Small intestine (tissue), 7 donors: ENCODE measurements at regions not wholly inside any gene's neighbourhood (a gene's known extent, or its start where the extent isn't known, plus 50 kb on each side); places are given as distances from the start of the nearest gene placed in this dataset.

Experiments used
- DNase-seq, 2 donors: peaks; one replicate each; pipeline versions ENCODE4 v3.0.0 to v3.0.0-alpha.2; 2013
- FAIRE-seq: peaks from 2 replicates; lab custom pipeline; 2012; peaks lifted over from hg19 to GRCh38; lab: Jason Lieb, UNC
- H3K27ac ChIP-seq, 3 donors: one replicate each; pipeline ENCODE4 v1.5.1; 2013; ENCODE audit warnings: low read length in 2 of 3, mild to moderate bottlenecking in 2 of 3, control low read depth in 1 of 3, inconsistent platforms in 1 of 3, low read depth in 1 of 3, moderate library complexity in 1 of 3
- H3K27me3 ChIP-seq, 3 donors: one replicate each; pipeline ENCODE4 v1.6.1; 2013; ENCODE audit warnings: low read length in 3 of 3, inconsistent platforms in 1 of 3; ENCODE audit not compliant: control insufficient read depth in 3 of 3, insufficient read depth in 3 of 3
- H3K36me3 ChIP-seq, 3 donors: one replicate each; pipeline ENCODE4 v1.6.1; 2013; ENCODE audit warnings: low read length in 3 of 3, inconsistent platforms in 1 of 3, low read depth in 1 of 3, mild to moderate bottlenecking in 1 of 3, moderate library complexity in 1 of 3; ENCODE audit not compliant: control insufficient read depth in 3 of 3, insufficient read depth in 2 of 3
- H3K4me1 ChIP-seq, 3 donors: one replicate each; pipeline ENCODE4 v1.6.1; 2013; ENCODE audit warnings: low read length in 2 of 3, inconsistent platforms in 1 of 3, low read depth in 1 of 3, mild to moderate bottlenecking in 1 of 3, moderate library complexity in 1 of 3; ENCODE audit not compliant: control insufficient read depth in 3 of 3, insufficient read depth in 2 of 3
- H3K4me3 ChIP-seq, 3 donors: one replicate each; pipeline ENCODE4 v1.5.1; 2013; ENCODE audit warnings: low read length in 3 of 3, control low read depth in 1 of 3, inconsistent platforms in 1 of 3, low read depth in 1 of 3, mild to moderate bottlenecking in 1 of 3, moderate library complexity in 1 of 3
- H3K9me3 ChIP-seq, 2 donors: one replicate each; pipeline ENCODE4 v1.6.1; 2013; ENCODE audit warnings: low read depth in 1 of 2, low read length in 1 of 2; ENCODE audit not compliant: control insufficient read depth in 2 of 2, insufficient read depth in 1 of 2
- WGBS, 3 donors: extraction: QIAGEN DNeasy Blood & Tissue Kit; methylation state at CpG; one replicate each; pipeline ENCODE4 v1.1.7; 2013; 5-methylcytosine and 5-hydroxymethylcytosine counted together
- donor health status: healthy with polysubstance abuse.
- donor health status: control.
- donor health status: control.
- donor health status: Bipolar disorder and iron deficiency.
- donor health status: healthy.

DNA sequence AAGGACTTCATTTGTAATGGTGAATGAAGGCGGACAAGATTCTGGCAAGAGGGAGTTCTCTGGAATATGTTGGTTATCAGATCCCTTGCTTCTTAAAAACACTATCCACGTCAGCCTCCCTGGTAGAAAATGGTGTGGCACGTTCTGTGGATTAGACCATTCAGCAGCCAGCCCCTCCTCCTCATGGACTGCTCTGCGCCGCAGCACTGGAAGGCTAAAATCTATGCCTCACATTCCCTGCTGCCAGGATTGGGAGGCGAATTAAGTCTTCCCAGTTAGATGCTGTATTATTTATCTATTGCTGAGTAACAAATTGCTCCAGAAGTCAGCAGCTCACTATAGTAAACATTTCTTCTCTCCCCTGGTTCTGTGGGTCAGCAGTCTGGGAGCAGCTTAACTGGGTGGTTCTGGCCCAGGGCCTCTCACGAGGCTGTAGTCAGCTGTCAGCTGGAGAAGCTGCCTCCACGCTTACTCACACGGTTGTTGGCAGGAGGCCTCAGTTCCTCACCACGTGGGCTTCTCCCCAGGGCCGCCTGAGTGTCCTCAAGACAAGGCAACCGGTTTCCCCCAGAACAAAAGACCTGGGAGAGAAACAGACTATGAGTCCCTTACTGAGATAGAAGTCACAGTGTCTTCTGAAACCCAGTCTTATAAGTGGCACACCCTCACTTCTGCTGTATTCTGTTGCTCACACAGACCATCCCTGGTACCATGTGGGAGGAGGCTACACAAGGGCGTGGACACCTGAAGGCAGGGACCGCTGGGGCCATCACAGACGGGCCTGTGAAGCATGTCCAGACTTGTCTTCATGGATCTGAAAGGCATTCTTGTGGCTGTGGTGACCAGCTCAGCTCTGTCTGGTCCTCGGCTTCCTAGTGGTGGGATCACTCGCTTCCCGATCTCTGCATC, 101.0 kb downstream of the NRN1 start:
- no peaks in the 10 kb centered on the region for H3K27me3 ChIP-seq
- H3K27ac ChIP-seq = no peak overlapping the region
- DNase-seq = no peak
- no peaks in the 10 kb centered on the region for H3K36me3 ChIP-seq
- no peaks in the 10 kb centered on the region for H3K4me1 ChIP-seq
- H3K9me3 ChIP-seq = no peaks in the 10 kb centered on the region
- no peak overlapping the region for H3K4me3 ChIP-seq
- FAIRE-seq = no peak
- WGBS, 3 donors = 64 to 84% (median 75%) methylated on average over 18 of the region's 18 CpGs

DNA sequence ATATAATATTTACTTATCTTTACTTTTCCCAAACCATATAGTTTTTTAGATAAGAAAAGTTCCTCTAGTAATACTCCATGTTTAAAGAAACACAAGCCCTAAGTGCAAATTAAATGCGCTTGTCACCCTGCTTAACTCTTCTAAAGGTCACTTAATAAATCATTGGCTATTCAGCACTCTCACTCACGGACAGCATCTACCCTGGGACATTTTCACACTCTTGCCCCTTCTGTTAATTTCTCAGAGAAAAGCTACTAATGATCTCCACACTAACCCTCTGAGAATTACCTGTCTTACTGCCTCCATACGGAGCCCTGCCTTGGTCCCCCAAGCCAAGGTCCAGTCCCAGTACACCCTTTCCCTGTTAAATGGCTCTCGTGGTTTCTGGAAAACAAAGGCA, 102.2 kb downstream of the NRN1 start:
- no peak for FAIRE-seq
- no peak for DNase-seq
- 59 to 72% (median 62%) methylated on average over 4 of the region's 4 CpGs for WGBS, 3 donors
- Histone ChIP-seq H3K4me1 (no peaks in the 10 kb centered on the region), H3K27ac (no peak overlapping the region), H3K27me3 (no peaks in the 10 kb centered on the region), H3K9me3 (no peaks in the 10 kb centered on the region), H3K36me3 (no peaks in the 10 kb centered on the region), H3K4me3 (no peak overlapping the region)

DNA sequence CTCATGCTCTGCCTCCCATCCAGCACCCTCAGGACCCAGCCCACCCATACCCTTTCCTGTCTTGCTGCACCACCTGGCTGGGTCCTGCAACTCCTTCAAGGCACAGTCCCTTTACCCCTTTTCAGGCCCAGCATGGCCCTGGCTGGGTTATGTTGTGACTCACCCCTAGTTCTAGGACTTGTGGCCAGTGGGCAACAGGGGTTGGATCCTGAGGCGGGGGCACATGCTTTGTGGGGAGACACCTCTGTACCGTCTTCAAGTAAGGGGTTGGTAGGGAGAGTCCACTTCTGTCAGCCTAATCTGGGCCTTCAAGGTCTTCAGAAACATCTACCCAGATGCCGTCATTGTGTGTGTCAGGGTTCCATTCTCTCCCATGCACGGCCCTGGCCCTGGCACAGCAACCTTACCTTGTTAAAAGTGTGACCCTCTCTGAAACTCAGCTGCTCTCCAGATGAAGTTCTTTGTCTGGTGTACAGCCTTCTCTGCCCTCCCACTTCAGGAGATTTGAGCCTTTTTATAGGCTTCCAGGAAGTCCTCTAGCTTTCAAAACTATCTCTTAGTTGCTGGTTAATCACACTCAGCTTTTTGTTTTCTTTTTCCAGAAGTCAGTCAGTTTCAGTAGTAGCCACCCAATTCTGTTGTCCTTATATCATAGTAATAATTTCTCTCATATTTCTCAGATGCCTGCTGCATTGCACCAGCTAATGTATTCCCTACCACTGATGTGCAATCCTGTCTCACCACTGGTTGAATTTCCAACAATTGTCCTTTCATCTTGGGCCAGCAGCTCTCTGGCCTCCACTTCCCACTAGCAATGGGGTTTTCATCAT, 107.3 kb downstream of the NRN1 start:
- DNase-seq (no peak), FAIRE-seq (no peak)
- WGBS, 3 donors = 91 to 95% (median 95%) methylated on average over 4 of the region's 4 CpGs
- H3K36me3 ChIP-seq = no peaks in the 10 kb centered on the region
- no peaks in the 10 kb centered on the region for H3K9me3 ChIP-seq
- no peak overlapping the region for H3K27ac ChIP-seq
- no peaks in the 10 kb centered on the region for H3K4me1 ChIP-seq
- no peak overlapping the region for H3K4me3 ChIP-seq
- H3K27me3 ChIP-seq = no peaks in the 10 kb centered on the region

DNA sequence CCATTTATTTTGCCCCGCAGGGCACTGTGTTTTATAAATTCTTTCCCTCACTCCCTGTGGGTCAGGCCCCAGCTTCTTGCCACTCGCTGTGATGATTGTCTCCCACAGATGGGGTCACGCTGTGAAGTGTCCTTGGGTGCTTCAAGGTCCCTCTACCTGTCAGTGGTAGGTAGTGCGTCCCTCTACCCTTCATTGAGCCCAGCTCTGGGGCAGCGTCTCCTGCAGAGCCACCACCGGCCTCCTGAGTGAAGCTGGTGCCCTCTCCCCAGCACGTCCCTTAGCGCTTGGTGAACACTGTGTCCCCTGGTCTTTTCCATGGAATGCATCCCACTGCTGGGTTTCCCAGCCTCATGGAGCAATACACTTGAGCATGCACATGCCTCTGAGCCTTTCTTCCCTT, 108.2 kb downstream of the NRN1 start:
- Histone ChIP-seq H3K27me3 (no peaks in the 10 kb centered on the region), H3K27ac (no peak overlapping the region), H3K4me3 (no peak overlapping the region), H3K4me1 (no peaks in the 10 kb centered on the region), H3K9me3 (no peaks in the 10 kb centered on the region), H3K36me3 (no peaks in the 10 kb centered on the region)
- no peak for DNase-seq
- WGBS, 3 donors = 90 to 94% (median 91%) methylated on average over 6 to 8 of the region's 8 CpGs
- FAIRE-seq = no peak

DNA sequence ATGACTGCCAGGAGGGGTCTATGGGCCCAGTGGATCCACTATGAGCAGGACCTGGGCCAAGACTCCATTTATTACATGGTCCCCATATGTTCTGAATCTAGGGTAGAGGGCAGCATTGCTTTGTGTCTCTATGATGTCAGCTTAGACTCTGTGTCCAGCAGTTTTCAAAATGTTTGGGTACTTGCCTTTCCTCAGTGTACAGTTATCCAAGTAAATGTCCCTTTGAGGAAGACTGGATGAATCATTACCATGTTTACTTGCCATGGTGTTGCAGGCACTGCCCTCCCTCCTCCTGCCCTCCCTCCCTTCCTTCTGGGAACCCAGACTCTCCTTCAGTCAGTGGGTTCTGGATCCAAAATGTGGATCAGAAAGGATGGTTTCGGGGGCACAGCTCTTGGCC, 108.6 kb downstream of the NRN1 start:
- Histone ChIP-seq H3K4me1 (no peaks in the 10 kb centered on the region), H3K27me3 (no peaks in the 10 kb centered on the region), H3K36me3 (no peaks in the 10 kb centered on the region), H3K27ac (no peak overlapping the region), H3K4me3 (no peak overlapping the region), H3K9me3 (no peaks in the 10 kb centered on the region)
- FAIRE-seq (no peak), DNase-seq (no peak)
- 100% methylated on average over 1 of the region's 1 CpG; no CpG with 5 or more reads in 2 of the 3 donors for WGBS, 3 donors

DNA sequence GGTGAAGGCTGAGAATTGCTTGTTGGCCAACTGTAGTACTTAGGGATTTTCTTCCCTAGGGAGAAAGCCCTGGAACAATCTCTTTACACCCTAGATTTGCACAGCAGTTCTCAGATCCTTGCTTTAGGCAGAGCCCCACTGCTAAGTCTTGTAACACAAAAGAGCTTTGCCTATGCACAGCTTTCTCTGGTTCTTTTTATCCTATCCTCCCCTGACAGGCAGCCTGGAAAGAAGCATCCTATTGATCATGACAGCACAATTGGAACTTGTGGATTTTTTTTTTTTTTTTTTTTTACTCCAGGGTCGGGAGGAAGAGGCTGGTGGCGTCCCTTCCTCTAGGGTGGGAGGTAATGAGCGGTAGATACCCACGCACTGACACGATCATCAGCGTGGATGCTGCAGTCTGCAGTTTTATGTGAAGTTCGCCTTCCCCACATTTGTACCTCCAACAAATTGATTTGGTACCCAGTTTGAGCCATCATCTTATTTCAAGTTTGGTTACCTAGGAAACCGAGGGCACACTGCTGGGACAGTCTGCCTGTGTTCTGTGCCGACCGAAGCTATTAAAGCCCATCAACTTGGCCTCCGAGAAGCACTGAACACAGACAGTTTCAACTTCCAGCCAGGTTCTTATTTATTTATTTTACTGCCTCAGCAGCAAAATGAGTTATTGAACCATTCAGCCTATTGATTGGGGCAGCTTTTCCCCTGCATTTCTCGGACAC, 110.1 kb downstream of the NRN1 start:
- H3K36me3 ChIP-seq = no peaks in the 10 kb centered on the region
- H3K4me1 ChIP-seq = peaks cover 0 to 4% (median 0%) of the 10 kb centered on the region in 3 donors
- no peak overlapping the region for H3K27ac ChIP-seq
- FAIRE-seq (no peak), DNase-seq (no peak)
- 86 to 92% (median 88%) methylated on average over 12 of the region's 12 CpGs for WGBS, 3 donors
- H3K9me3 ChIP-seq = no peaks in the 10 kb centered on the region
- no peaks in the 10 kb centered on the region for H3K27me3 ChIP-seq
- no peak overlapping the region for H3K4me3 ChIP-seq

DNA sequence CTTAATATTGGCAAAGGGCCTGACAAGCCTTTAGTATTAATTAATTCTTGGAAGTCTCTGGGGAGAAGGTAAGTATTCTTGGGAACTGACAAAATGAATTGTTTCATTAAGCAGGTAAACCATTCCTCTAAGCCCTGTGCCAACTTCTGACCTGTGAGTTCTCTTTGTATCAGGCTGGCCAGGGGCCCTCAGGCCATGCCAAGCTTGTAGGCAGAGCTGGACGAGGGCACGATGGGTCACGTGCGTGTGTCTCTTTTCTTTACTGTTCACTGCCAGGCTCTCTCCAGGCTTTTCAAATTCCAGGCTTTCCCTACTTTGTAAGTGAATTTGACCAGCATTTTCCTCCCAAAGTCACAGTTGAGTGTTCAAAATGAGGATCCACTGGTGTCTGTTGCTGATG, 112.4 kb downstream of the NRN1 start:
- Histone ChIP-seq H3K27ac (no peak overlapping the region), H3K36me3 (no peaks in the 10 kb centered on the region), H3K4me1 (peaks cover 0 to 4% (median 0%) of the 10 kb centered on the region in 3 donors), H3K9me3 (no peaks in the 10 kb centered on the region), H3K27me3 (no peaks in the 10 kb centered on the region), H3K4me3 (no peak overlapping the region)
- FAIRE-seq (no peak), DNase-seq (no peak)
- 92 to 96% (median 92%) methylated on average over 4 of the region's 4 CpGs for WGBS, 3 donors

DNA sequence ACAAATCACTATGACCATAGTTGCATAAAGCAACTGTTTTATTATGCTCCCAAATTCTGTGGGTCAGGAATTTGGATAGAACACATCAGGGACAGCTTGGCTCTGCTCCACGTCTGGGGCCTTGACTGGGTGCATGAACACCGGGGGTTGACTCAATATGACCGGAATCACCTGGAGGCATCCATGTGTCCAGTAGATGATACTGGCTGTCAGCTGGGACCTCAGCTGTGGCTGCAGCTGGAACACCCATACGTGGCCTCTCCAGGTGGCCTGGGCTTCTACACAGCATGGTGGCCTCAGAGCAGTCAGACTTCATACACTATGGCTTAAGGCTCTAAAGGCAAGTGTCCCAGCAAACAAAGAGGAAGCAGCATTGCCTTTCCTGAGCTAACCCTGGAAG, 113.4 kb downstream of the NRN1 start:
- Histone ChIP-seq H3K36me3 (no peaks in the 10 kb centered on the region), H3K4me1 (peaks cover 0 to 4% (median 0%) of the 10 kb centered on the region in 3 donors), H3K9me3 (no peaks in the 10 kb centered on the region), H3K27me3 (no peaks in the 10 kb centered on the region), H3K4me3 (no peak overlapping the region), H3K27ac (no peak overlapping the region)
- FAIRE-seq (no peak), DNase-seq (no peak)
- WGBS, 3 donors = 92 to 99% (median 94%) methylated on average over 4 of the region's 4 CpGs
